WTC11 (cell line): ENCODE measurements at regions not wholly inside any gene's neighbourhood (a gene's known extent, or its start where the extent isn't known, plus 50 kb on each side); places are given as distances from the start of the nearest gene placed in this dataset.

Experiments used
- ATAC-seq: fragments of 200-7000 bp; cut with Tn5 transposase; 2 replicates; pipeline ENCODE4 v1.10.0; 2021; ENCODE audit warnings: mild to moderate bottlenecking, moderate library complexity
- CTCF ChIA-PET: fragments of 300-600 bp; sonication (Branson Sonifier 250); formaldehyde crosslinking; loops from one replicate; lab custom pipeline; 2021; ENCODE audit warnings: antibody characterized with exemption; lab: Charles Lee
- POLR2A ChIA-PET: fragments of 350-600 bp; sonication (Branson Sonifier 250); formaldehyde crosslinking; loops from one replicate; lab custom pipeline; 2021; ENCODE audit warnings: antibody characterized with exemption; lab: Charles Lee
- DNase-seq: peaks from one replicate; pipeline ENCODE4 v3.0.0; 2021; ENCODE audit warnings: low spot score
- H3K27ac Mint-ChIP-seq: 2 replicates; pipeline ENCODE4 v1.8.0; 2021; ENCODE audit warnings: mixed read lengths
- H3K27me3 Mint-ChIP-seq: 2 replicates; pipeline ENCODE4 v1.8.0; 2021; ENCODE audit warnings: low read depth, mild to moderate bottlenecking, moderate library complexity, mixed read lengths
- H3K36me3 Mint-ChIP-seq: 2 replicates; pipeline ENCODE4 v1.8.0; 2021; ENCODE audit warnings: mixed read lengths
- H3K4me1 Mint-ChIP-seq: 2 replicates; pipeline ENCODE4 v1.8.0; 2022; ENCODE audit warnings: mixed read lengths
- H3K4me3 Mint-ChIP-seq: 2 replicates; pipeline ENCODE4 v1.8.0; 2021; ENCODE audit warnings: mild to moderate bottlenecking, moderate library complexity, mixed read lengths
- H3K9me3 Mint-ChIP-seq: 2 replicates; pipeline ENCODE4 v1.8.0; 2021; ENCODE audit warnings: mixed read lengths
- CREB1 ChIP-seq: sonication (generic); formaldehyde crosslinking; IDR thresholded peaks from 2 replicates; pipeline ENCODE4 v1.8.0; 2023; ENCODE audit warnings: mild to moderate bottlenecking, missing genetic modification reagents
- E2F1 ChIP-seq: sonication (generic); formaldehyde crosslinking; IDR thresholded peaks from 2 replicates; pipeline ENCODE4 v1.8.0; 2022; ENCODE audit warnings: mild to moderate bottlenecking, missing genetic modification reagents
- ERG ChIP-seq: fragments of 250-450 bp; sonication (Bioruptor Pico); IDR thresholded peaks from 2 replicates; pipeline ENCODE4 v1.8.0; 2021; ENCODE audit warnings: mild to moderate bottlenecking
- ESRRA ChIP-seq: sonication (generic); formaldehyde crosslinking; IDR thresholded peaks from 2 replicates; pipeline ENCODE4 v1.8.1; 2022; ENCODE audit warnings: mild to moderate bottlenecking, missing genetic modification reagents, borderline replicate concordance
- FOXJ3 ChIP-seq: sonication (generic); formaldehyde crosslinking; IDR thresholded peaks from 2 replicates; pipeline ENCODE4 v1.9.0; 2021; ENCODE audit warnings: missing genetic modification reagents, mild to moderate bottlenecking, borderline replicate concordance
- FOXP4 ChIP-seq: sonication (generic); formaldehyde crosslinking; IDR thresholded peaks from 2 replicates; pipeline ENCODE4 v1.8.0; 2022; ENCODE audit warnings: mild to moderate bottlenecking, missing genetic modification reagents
- HMGXB4 ChIP-seq: sonication (generic); formaldehyde crosslinking; IDR thresholded peaks from 2 replicates; pipeline ENCODE4 v1.8.1; 2023; ENCODE audit warnings: mild to moderate bottlenecking, moderate library complexity, missing genetic modification reagents
- MXD4 ChIP-seq: fragments of 250-450 bp; sonication (Bioruptor Pico); IDR thresholded peaks from 2 replicates; pipeline ENCODE4 v1.8.0; 2021; ENCODE audit warnings: mild to moderate bottlenecking, moderate library complexity, borderline replicate concordance
- NFE2L1 ChIP-seq: sonication (generic); formaldehyde crosslinking; IDR thresholded peaks from 2 replicates; pipeline ENCODE4 v1.8.1; 2023; ENCODE audit warnings: missing genetic modification reagents
- NR3C1 ChIP-seq: sonication (generic); formaldehyde crosslinking; conservative IDR thresholded peaks from 2 replicates; pipeline ENCODE4 v1.8.1; 2023; ENCODE audit warnings: low read depth, mild to moderate bottlenecking, missing genetic modification reagents
- OVOL2 ChIP-seq: fragments of 250-450 bp; sonication (Bioruptor Pico); IDR thresholded peaks from 2 replicates; pipeline ENCODE4 v1.9.0; 2021; ENCODE audit warnings: mild to moderate bottlenecking, borderline replicate concordance
- PREB ChIP-seq: sonication (generic); formaldehyde crosslinking; IDR thresholded peaks from 2 replicates; pipeline ENCODE4 v1.8.1; 2022; ENCODE audit warnings: mild to moderate bottlenecking, missing genetic modification reagents, moderate library complexity, borderline replicate concordance
- RELA ChIP-seq: sonication (generic); formaldehyde crosslinking; IDR thresholded peaks from 2 replicates; pipeline ENCODE4 v1.8.1; 2022; ENCODE audit warnings: missing genetic modification reagents, mild to moderate bottlenecking, borderline replicate concordance
- SMAD4 ChIP-seq: sonication (generic); formaldehyde crosslinking; IDR thresholded peaks from 2 replicates; pipeline ENCODE4 v1.8.0; 2022; ENCODE audit warnings: mild to moderate bottlenecking, missing genetic modification reagents
- SP1 ChIP-seq: sonication (generic); formaldehyde crosslinking; conservative IDR thresholded peaks from 2 replicates; pipeline ENCODE4 v1.8.1; 2022; ENCODE audit warnings: missing genetic modification reagents
- TEAD4 ChIP-seq: sonication (generic); formaldehyde crosslinking; IDR thresholded peaks from 2 replicates; pipeline ENCODE4 v1.8.0; 2022; ENCODE audit warnings: mild to moderate bottlenecking, missing genetic modification reagents
- TP53 ChIP-seq: sonication (generic); formaldehyde crosslinking; IDR thresholded peaks from 2 replicates; pipeline ENCODE4 v1.8.1; 2023; ENCODE audit warnings: mild to moderate bottlenecking, missing genetic modification reagents
- USF2 ChIP-seq: sonication (generic); formaldehyde crosslinking; IDR thresholded peaks from 2 replicates; pipeline ENCODE4 v1.8.1; 2023; ENCODE audit warnings: mild to moderate bottlenecking, missing genetic modification reagents, moderate library complexity
- ZMAT4 ChIP-seq: fragments of 250-450 bp; sonication (Bioruptor Pico); IDR thresholded peaks from 2 replicates; pipeline ENCODE4 v1.9.0; 2021; ENCODE audit warnings: mild to moderate bottlenecking
- ZNF263 ChIP-seq: sonication (generic); formaldehyde crosslinking; IDR thresholded peaks from 2 replicates; pipeline ENCODE4 v1.8.1; 2022; ENCODE audit warnings: low read depth, mild to moderate bottlenecking, moderate library complexity, missing genetic modification reagents

- POLR2A ChIA-PET = no interaction called here
- peaks cover 3% of the 10 kb centered on the region; the same call in 1 of the 2 replicates for H3K4me1 Mint-ChIP-seq
These were observed 260.0 kb downstream of the GLUD2 start for GRCh38 chrX:121307449-121307848.

GRCh38 chrX:121308276-121308805 is 260.9 kb downstream of the GLUD2 start:
- ChIA-PET CTCF (interaction anchor here (1.0 to 1.3 kb wide), 2 partner anchors 14 to 26 kb away, joined by 3 to 5 read pairs; no protein-coding TSS in a partner anchor), POLR2A (interaction anchor here (0.7 kb wide), 1 partner anchor 523 kb away, joined by 3 read pairs; no protein-coding TSS in a partner anchor)
- H3K4me3 Mint-ChIP-seq = no peak overlapping the region
- no peak overlapping the region for H3K27ac Mint-ChIP-seq
- no peaks in the 10 kb centered on the region for H3K9me3 Mint-ChIP-seq
- no peaks in the 10 kb centered on the region for H3K27me3 Mint-ChIP-seq
- peak; percentile 88 for ATAC-seq
- peak; percentile 9 for DNase-seq
- peaks cover 3% of the 10 kb centered on the region; the same call in 1 of the 2 replicates for H3K4me1 Mint-ChIP-seq
- H3K36me3 Mint-ChIP-seq = no peaks in the 10 kb centered on the region
- TF ChIP-seq FOXJ3 (CRISPR knock-in tag) (no peak), NFE2L1 (CRISPR knock-in tag) (no peak), ESRRA (CRISPR knock-in tag) (no peak), PREB (CRISPR knock-in tag) (no peak), NR3C1 (CRISPR knock-in tag) (no peak), FOXP4 (CRISPR knock-in tag) (no peak), SP1 (no peak)

More at GRCh38 chrX:121307449-121307848, 260.0 kb downstream of the GLUD2 start:
- H3K9me3 Mint-ChIP-seq = no peaks in the 10 kb centered on the region
- CTCF ChIA-PET = no interaction called here
- H3K4me3 Mint-ChIP-seq = no peak overlapping the region
- H3K27me3 Mint-ChIP-seq = no peaks in the 10 kb centered on the region
- H3K36me3 Mint-ChIP-seq = no peaks in the 10 kb centered on the region
- ATAC-seq = no peak
- no peak for TF ChIP-seq TEAD4 (CRISPR knock-in tag)
- no peak for TF ChIP-seq OVOL2 (CRISPR knock-in tag)
- TF ChIP-seq MXD4 = no peak
- TF ChIP-seq CREB1 (CRISPR knock-in tag) = no peak
- no peak for TF ChIP-seq HMGXB4
- TF ChIP-seq SMAD4 (CRISPR knock-in tag) = no peak
- TF ChIP-seq TP53 = no peak
- no peak for TF ChIP-seq RELA (CRISPR knock-in tag)
- TF ChIP-seq ERG = no peak
- no peak for TF ChIP-seq USF2 (CRISPR knock-in tag)
- TF ChIP-seq E2F1 (CRISPR knock-in tag) = no peak
- TF ChIP-seq ZNF263 (CRISPR knock-in tag) = no peak
- no peak for TF ChIP-seq ZMAT4 (CRISPR knock-in tag)
- H3K27ac Mint-ChIP-seq = no peak overlapping the region
- no peak for DNase-seq
